Karpas-422 (cell line): ENCODE measurements at regions not wholly inside any gene's neighbourhood (a gene's known extent, or its start where the extent isn't known, plus 50 kb on each side); places are given as distances from the start of the nearest gene placed in this dataset.
"Not testable (repeated sequence)": the region's sequence is repeated elsewhere in the genome, so short reads cannot be mapped to it uniquely, and the experiment has no call there.

ENCODE experiments used
- DNase-seq: peaks from one replicate; pipeline ENCODE4 v3.0.0-alpha.2; 2015
- H2AFZ ChIP-seq: fragments of 200-600 bp; sonication (generic); 2 replicates; pipeline ENCODE4 v1.6.1; 2014; ENCODE audit warnings: antibody characterized with exemption, low read length, mixed read lengths
- H3K27ac ChIP-seq: fragments of 200-600 bp; sonication (generic); 2 replicates; pipeline ENCODE4 v1.5.1; 2014; ENCODE audit warnings: mild to moderate bottlenecking, low read length, moderate library complexity
- H3K27me3 ChIP-seq: fragments of 200-600 bp; sonication (generic); 2 replicates; pipeline ENCODE4 v1.6.1; 2014; ENCODE audit warnings: low read length, mixed read lengths
- H3K36me3 ChIP-seq: fragments of 200-600 bp; sonication (generic); 2 replicates; pipeline ENCODE4 v1.6.1; 2014; ENCODE audit warnings: low read length, mixed read lengths; ENCODE audit not compliant: insufficient read depth
- H3K4me1 ChIP-seq: fragments of 200-600 bp; sonication (generic); 2 replicates; pipeline ENCODE4 v1.6.1; 2014; ENCODE audit warnings: mild to moderate bottlenecking, low read length, mixed read lengths
- H3K4me2 ChIP-seq: fragments of 200-600 bp; sonication (generic); 2 replicates; pipeline ENCODE4 v1.6.1; 2014; ENCODE audit warnings: low read length, low read depth, mild to moderate bottlenecking; ENCODE audit not compliant: poor library complexity, severe bottlenecking
- H3K4me3 ChIP-seq: fragments of 200-600 bp; sonication (generic); 2 replicates; pipeline ENCODE4 v1.5.1; 2014; ENCODE audit warnings: mild to moderate bottlenecking, antibody characterized with exemption, low read length, mixed read lengths
- H3K79me2 ChIP-seq: fragments of 200-600 bp; sonication (generic); 2 replicates; pipeline ENCODE4 v1.6.1; 2014; ENCODE audit warnings: mild to moderate bottlenecking, low read length, mixed read lengths
- H3K9ac ChIP-seq: fragments of 200-600 bp; sonication (generic); 2 replicates; pipeline ENCODE4 v1.6.0; 2014; ENCODE audit warnings: low read length
- H3K9me2 ChIP-seq: fragments of 200-600 bp; sonication (generic), shearing (Covaris generic); replicated peaks from 2 replicates; pipeline ENCODE4 v1.6.0; 2014; ENCODE audit warnings: mild to moderate bottlenecking, low read length, moderate library complexity; ENCODE audit not compliant: insufficient read depth
- H3K9me3 ChIP-seq: fragments of 300-700, 200-600 bp; sonication (generic); 2 replicates; pipeline ENCODE4 v1.6.1; 2014; ENCODE audit warnings: low read length, mixed read lengths
- H4K20me1 ChIP-seq: fragments of 200-600 bp; sonication (generic); 2 replicates; pipeline ENCODE4 v1.6.1; 2014; ENCODE audit warnings: mild to moderate bottlenecking, antibody characterized with exemption, low read length, low read depth; ENCODE audit not compliant: insufficient read depth

DNA sequence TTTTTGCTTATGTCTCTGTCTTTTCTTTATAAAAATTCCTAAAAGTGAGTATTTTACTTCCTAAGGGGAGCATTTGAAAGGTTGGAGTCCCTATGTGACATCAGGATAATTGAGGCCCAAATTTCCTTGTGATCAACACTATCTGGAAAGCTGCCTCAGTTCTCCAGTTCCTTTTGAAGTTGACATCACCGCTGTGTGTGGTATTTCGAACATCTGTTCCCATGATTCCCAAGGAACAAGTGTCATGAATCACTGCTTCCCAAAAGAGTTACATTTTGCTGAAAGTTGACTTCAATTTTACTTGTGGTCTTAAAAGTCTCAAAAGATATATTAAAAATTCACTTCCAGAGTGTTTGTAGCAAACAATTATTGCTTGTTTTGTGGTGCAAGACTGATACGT is 452.1 kb upstream of the RGMB start:
- Histone ChIP-seq H2AFZ (no peak overlapping the region), H3K4me3 (no peak overlapping the region), H3K27ac (no peak overlapping the region), H3K4me2 (no peak overlapping the region), H4K20me1 (no peaks in the 10 kb centered on the region), H3K27me3 (no peaks in the 10 kb centered on the region), H3K9me2 (no peaks in the 10 kb centered on the region), H3K79me2 (no peaks in the 10 kb centered on the region), H3K4me1 (no peaks in the 10 kb centered on the region), H3K36me3 (no peaks in the 10 kb centered on the region), H3K9me3 (no peaks in the 10 kb centered on the region), H3K9ac (no peak overlapping the region)
- no peak for DNase-seq

DNA sequence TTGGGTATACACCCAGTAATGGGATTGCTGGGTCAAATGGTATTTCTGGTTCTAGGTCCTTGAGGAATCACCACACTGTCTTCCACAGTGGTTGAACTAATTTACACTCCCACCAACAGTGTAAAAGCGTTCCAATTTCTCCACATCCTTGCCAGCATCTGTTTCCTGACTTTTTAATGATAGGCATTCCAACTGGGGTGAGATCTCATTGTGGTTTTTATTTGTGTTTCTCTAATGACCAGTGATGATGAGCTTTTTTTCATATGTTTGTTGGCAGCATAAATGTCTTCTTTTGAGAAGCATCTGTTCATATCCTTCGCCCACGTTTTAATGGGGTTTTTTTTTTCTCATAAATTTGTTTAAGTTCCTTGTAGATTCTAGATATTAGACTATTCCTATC is 448.3 kb upstream of the RGMB start:
- H3K9ac ChIP-seq, H3K4me2 ChIP-seq, H3K4me3 ChIP-seq, H3K4me1 ChIP-seq, H4K20me1 ChIP-seq, H3K79me2 ChIP-seq, H3K9me2 ChIP-seq, DNase-seq, H3K36me3 ChIP-seq, H2AFZ ChIP-seq, H3K9me3 ChIP-seq, H3K27ac ChIP-seq, H3K27me3 ChIP-seq: not testable (repeated sequence)

DNA sequence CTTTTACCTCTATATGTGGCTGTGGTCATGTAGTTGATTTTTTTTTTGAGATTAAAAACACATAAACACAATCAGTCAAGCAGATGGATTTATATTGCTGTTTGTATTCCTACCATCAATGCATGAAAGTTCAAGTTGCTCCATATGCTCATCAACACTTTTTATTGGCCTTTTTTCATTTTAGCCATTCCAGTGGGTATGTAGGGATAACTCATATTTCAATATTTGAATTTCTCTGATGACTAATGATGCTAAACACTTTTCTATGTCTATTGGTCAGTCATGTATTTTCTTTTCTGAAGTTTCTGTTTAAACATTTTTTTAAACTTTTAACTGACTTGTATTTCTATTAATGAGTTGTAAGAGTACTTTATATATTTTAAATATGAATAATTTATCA is 445.4 kb upstream of the RGMB start:
- Histone ChIP-seq H3K27ac (no peak overlapping the region), H3K4me2 (no peak overlapping the region), H3K9me3 (no peaks in the 10 kb centered on the region), H3K4me3 (no peak overlapping the region), H2AFZ (no peak overlapping the region), H3K36me3 (no peaks in the 10 kb centered on the region), H3K9ac (no peak overlapping the region), H3K9me2 (no peaks in the 10 kb centered on the region), H3K4me1 (no peaks in the 10 kb centered on the region), H3K79me2 (no peaks in the 10 kb centered on the region), H3K27me3 (no peaks in the 10 kb centered on the region), H4K20me1 (no peaks in the 10 kb centered on the region)
- DNase-seq, result no peak

DNA sequence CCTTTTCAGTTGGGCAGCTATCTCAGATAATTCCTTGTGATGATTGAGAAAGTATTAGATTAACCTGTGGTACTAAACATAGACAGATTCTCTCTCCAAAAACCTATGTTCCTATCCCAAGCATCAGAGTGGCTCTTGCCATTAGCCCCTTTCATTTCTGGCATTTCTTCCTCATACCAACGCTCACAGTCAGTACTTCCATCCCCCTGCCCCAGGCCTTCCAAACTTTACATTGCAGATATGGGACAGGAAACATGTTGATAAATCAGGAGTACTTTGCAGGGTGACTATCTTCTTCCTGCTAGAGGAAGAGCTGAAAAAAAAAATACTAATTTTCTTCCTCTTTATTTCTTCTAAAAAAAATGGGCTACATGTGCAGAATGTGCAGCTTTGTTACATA is 442.6 kb upstream of the RGMB start:
- Histone ChIP-seq H3K9me3 (no peaks in the 10 kb centered on the region), H2AFZ (no peak overlapping the region), H3K79me2 (no peaks in the 10 kb centered on the region), H3K4me1 (no peaks in the 10 kb centered on the region), H3K4me2 (no peak overlapping the region), H3K4me3 (no peak overlapping the region), H3K9ac (no peak overlapping the region), H3K9me2 (no peaks in the 10 kb centered on the region), H3K27ac (no peak overlapping the region), H4K20me1 (no peaks in the 10 kb centered on the region), H3K27me3 (no peaks in the 10 kb centered on the region), H3K36me3 (no peaks in the 10 kb centered on the region)
- DNase-seq, result no peak

DNA sequence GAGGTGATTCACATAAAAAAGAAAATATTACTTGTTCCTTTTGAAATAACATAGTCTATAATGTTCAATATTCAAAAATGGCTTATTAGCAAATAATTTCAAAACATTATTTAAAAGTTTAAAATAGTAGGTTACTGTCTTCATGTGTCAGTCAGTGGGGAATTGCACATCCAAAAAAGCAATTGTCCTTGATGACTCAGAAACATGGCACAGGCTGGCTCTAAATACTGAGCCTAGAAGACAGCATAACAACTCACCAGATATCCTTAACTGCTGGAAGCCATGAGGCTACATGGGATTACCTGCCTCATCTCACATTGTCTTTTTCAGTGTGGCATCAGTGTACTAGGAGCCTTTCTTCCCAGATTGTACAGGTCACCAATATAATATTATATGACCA is 439.5 kb upstream of the RGMB start:
- Histone ChIP-seq H3K9me3 (no peaks in the 10 kb centered on the region), H4K20me1 (no peaks in the 10 kb centered on the region), H3K4me2 (no peak overlapping the region), H3K4me1 (no peaks in the 10 kb centered on the region), H2AFZ (no peak overlapping the region), H3K27ac (no peak overlapping the region), H3K27me3 (no peaks in the 10 kb centered on the region), H3K79me2 (no peaks in the 10 kb centered on the region), H3K9me2 (no peaks in the 10 kb centered on the region), H3K9ac (no peak overlapping the region), H3K36me3 (no peaks in the 10 kb centered on the region), H3K4me3 (no peak overlapping the region)
- no peak for DNase-seq

DNA sequence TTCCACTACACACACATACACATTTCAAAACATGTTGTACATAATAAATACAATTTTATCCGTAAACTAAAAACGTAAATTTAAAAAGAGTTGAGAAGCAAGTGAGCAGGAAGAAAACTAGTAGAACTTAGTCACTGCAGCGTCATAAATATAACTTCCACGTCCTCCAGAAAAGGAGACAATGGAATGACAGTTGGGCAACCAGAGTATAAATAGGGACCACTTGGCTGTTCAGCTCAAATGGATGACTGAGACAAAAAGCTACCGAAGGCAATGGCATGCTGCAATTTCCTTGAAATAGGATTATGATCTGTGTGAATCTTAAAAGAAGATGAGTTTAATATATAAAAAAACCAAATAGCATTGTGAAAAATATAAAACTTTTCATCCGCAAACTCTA is 438.5 kb upstream of the RGMB start:
- H3K27ac ChIP-seq, result no peak overlapping the region
- H3K9me2 ChIP-seq, result no peaks in the 10 kb centered on the region
- no peak for DNase-seq

DNA sequence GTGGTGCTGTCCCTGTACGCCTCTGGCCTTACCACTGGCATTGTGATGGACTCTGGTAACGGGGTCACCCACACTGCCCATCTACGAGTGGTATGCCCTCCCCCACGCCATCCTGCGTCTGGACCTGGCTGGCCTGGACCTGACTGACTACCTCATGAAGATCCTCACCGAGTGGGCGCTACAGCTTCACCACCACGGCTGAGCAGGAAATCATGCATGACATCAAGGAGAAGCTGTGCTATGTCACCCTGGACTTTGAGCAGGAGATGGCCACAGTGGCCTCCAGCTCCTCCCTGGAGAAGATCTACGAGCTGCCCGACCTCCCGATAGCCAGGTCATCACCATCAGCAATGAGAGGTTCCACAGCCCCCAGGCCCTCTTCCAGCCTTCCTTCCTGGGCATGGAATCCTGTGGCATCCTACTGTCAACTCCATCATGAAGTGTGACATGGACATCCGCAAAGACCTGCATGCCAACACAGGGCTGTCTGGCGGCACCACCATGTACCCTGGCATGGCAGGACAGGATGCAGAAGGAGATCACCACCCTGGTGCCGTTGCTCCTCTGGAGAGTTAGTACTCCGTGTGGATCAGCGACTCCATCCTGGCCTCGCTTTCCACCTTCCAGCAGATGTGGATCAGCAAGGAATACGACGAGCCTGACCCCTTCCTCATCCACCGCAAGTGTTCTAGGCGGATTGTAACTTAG is 434.2 kb upstream of the RGMB start:
- Histone ChIP-seq H2AFZ (no peak overlapping the region), H3K9ac (no peak overlapping the region), H3K79me2 (no peaks in the 10 kb centered on the region), H3K36me3 (no peaks in the 10 kb centered on the region), H3K9me3 (no peaks in the 10 kb centered on the region), H3K4me1 (no peaks in the 10 kb centered on the region), H3K4me2 (no peak overlapping the region), H4K20me1 (no peaks in the 10 kb centered on the region), H3K27ac (no peak overlapping the region), H3K9me2 (no peaks in the 10 kb centered on the region), H3K4me3 (no peak overlapping the region), H3K27me3 (no peaks in the 10 kb centered on the region)
- no peak for DNase-seq

More for the DNA sequence above, 438.5 kb upstream of the RGMB start:
- Histone ChIP-seq H4K20me1 (no peaks in the 10 kb centered on the region), H3K79me2 (no peaks in the 10 kb centered on the region), H2AFZ (no peak overlapping the region), H3K9me3 (no peaks in the 10 kb centered on the region), H3K9ac (no peak overlapping the region), H3K4me2 (no peak overlapping the region), H3K27me3 (no peaks in the 10 kb centered on the region), H3K4me3 (no peak overlapping the region), H3K36me3 (no peaks in the 10 kb centered on the region), H3K4me1 (no peaks in the 10 kb centered on the region)

DNA sequence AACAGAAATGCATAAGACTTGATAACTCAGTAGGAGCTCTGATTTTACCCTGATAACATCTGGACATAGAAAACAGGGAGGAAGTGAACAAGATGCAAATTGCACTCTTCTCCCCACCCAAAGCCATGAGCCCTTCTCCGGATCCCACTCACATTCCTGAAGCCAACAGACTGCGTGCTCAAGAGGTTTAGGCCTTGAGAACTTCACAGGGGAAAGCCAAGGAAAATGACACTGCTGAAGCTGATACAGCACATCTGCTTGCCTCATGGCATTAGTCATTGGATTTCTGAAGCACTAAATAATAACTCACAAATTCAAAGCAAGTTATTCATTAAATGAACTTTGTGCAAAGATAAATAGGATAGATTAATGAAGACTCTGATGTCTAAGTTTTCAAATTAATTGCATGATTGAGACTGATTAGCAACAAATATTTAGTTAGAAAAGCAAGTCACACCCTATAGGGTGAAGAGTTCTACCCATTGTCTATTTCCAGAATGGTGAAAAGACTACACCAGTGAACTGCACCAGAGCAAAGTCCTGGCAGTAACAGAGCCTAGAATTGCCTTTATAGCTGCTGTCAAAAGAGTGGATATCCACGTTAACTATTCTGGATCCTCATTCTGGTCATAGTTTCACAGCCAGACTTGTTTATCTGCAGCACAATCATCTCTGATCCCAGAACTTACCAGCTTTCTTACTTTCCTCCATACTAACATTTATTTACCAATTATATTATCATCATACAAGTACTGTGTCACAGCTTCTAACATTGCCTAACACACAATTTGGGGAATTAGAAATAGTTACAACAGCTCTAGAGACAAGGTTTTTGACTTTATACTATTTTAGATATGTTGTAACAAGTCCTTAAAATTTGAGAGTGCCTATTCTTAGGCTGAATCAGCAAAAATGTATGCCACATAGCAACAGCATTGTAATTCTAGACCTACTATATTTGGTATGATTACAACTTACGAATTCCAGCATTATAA is 432.1 kb upstream of the RGMB start:
- H3K4me3 ChIP-seq, result no peak overlapping the region
- no peaks in the 10 kb centered on the region for H3K79me2 ChIP-seq
- no peaks in the 10 kb centered on the region for H3K27me3 ChIP-seq
- H3K4me2 ChIP-seq, result no peak overlapping the region
- H3K9me3 ChIP-seq, result no peaks in the 10 kb centered on the region
- no peaks in the 10 kb centered on the region for H4K20me1 ChIP-seq
- DNase-seq, result no peak
- no peak overlapping the region for H3K27ac ChIP-seq
- no peaks in the 10 kb centered on the region for H3K9me2 ChIP-seq
- H3K4me1 ChIP-seq, result no peaks in the 10 kb centered on the region
- no peak overlapping the region for H2AFZ ChIP-seq
- H3K36me3 ChIP-seq, result no peaks in the 10 kb centered on the region
- no peak overlapping the region for H3K9ac ChIP-seq
